ENCODE measurements at regions not wholly inside any gene's neighbourhood (a gene's known extent, or its start where the extent isn't known, plus 50 kb on each side); places are given as distances from the start of the nearest gene placed in this dataset.

DNA sequence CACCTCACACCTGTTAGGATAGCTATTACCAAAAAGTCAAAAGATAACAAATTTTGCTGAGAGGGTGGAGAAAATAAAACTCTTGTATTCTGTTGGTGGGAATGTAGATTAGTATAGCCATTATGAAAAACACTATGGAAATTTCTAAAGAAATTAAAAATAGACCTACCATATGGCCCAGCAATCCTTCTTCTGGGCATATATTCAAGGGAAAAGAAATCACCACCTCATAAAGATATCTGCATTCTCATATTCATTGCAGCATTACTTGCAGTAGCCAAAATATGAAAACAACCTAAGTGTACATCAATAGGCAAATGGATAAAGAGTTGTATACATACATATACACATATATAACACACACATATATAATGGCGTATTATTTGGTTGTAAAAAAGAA is 791.6 kb upstream of the RGS18 start:
- H3K27ac ChIP-seq: no peak overlapping the region
- TF ChIP-seq, protein P1, sequence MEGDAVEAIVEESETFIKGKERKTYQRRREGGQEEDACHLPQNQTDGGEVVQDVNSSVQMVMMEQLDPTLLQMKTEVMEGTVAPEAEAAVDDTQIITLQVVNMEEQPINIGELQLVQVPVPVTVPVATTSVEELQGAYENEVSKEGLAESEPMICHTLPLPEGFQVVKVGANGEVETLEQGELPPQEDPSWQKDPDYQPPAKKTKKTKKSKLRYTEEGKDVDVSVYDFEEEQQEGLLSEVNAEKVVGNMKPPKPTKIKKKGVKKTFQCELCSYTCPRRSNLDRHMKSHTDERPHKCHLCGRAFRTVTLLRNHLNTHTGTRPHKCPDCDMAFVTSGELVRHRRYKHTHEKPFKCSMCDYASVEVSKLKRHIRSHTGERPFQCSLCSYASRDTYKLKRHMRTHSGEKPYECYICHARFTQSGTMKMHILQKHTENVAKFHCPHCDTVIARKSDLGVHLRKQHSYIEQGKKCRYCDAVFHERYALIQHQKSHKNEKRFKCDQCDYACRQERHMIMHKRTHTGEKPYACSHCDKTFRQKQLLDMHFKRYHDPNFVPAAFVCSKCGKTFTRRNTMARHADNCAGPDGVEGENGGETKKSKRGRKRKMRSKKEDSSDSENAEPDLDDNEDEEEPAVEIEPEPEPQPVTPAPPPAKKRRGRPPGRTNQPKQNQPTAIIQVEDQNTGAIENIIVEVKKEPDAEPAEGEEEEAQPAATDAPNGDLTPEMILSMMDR (IDR thresholded peaks at IDR 0.05): no peak

DNA sequence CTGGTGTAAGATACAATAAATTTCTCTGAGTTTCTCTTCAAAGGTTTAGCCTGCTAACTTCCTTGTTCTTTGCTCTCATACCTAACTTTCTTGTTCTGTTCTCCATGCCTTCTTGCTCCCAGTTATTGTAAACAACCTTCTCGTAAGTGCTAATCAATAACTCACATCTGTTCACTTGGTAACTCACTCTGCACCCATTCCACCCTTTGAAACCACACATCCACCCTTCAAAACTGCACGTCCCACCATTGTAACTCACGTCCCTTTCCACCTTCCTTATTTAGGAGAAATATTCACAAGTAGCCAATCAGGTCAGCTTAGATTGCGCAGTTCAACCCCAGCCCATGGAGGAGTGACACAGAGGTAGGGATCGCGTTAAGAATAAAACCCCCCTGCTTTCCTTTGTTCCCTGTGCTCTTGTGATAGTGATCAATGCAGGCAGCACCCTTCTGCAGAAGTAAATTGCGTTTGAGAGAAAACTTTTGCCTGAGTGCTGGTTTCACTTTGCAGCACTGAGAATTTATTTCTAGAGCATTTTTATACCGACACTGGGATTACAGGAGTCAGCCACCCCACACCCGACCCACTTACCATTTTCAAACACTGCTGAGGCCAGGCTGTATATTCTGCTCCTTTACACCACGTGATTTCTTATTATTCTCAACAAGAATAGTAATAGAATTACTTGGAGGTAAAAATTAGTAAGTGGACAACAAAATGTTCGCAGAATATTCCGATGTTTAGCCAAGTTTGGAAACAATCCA is 789.2 kb upstream of the RGS18 start:
- no peak overlapping the region for H3K27ac ChIP-seq
- TF ChIP-seq, protein P1 (IDR thresholded peaks at IDR 0.05): no peak
- no peak for TF ChIP-seq ZFX (IDR thresholded peaks at IDR 0.05; ENCODE audit: borderline replicate concordance)

DNA sequence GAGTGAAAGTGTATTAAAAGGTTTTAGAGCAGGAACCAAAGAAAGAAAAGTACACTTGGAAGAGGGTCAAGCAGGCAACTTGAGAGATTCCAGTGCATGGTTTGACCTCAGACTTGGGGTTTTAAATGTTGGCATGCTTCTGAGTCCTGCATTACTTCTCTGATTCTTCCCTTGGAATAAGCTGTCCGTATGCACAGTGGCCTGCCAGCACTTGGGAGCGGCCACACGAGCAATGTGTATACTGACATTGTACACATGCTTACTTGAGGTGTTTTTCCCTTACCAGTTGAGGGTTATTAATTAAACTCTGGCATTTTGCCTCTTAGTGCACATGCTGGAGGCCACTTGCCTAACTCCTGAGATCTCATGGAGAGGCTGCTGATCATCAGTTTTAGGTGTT is 786.6 kb upstream of the RGS18 start:
- TF ChIP-seq, protein P1 (IDR thresholded peaks at IDR 0.05): no peak
- TF ChIP-seq ZFX (IDR thresholded peaks at IDR 0.05; ENCODE audit: borderline replicate concordance): no peak
- H3K27ac ChIP-seq: no peak overlapping the region

DNA sequence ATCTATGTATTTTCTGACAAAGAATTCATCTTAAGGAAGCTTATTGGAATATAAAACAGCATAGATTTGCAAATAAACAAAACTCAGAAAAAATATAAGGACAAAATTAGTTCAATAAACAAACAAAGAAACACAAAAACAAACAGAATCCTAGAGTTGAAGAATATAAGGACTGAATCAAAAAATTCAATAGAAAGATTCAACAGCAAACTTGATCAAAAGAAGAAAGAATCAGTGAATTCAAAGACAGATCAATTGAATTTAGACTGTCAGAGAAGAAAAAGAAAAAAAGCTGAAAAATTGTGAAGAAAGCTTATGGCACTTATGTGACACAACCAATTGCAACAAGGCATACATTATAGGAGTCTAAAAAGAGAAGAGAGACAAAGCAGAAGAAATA is 770.0 kb upstream of the RGS18 start:
- TF ChIP-seq, protein P1 (IDR thresholded peaks at IDR 0.05): no peak
- TF ChIP-seq ZFX (IDR thresholded peaks at IDR 0.05; ENCODE audit: borderline replicate concordance): no peak
- H3K27ac ChIP-seq: no peak overlapping the region

DNA sequence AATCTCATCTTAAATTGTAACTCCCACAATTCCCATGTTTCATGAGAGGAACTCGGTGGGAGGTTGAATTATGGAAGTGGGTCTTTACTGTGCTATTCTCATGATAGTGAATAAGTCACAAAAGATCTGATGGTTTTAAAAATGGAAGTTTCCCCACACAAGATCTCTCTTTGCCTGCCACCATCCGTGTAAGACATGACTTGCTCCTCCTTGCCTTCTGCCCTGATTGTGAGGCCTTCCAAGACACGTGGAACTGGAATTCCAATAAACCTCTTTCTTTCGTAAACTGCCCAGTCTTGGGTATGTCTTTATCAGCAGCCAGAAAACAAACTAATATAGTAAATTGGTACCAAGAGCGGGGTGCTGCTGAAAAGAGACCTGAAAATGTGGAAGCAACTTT is 761.6 kb upstream of the RGS18 start:
- H3K27ac ChIP-seq: no peak overlapping the region
- TF ChIP-seq, protein P1 (IDR thresholded peaks at IDR 0.05): no peak
- no peak for TF ChIP-seq ZFX (IDR thresholded peaks at IDR 0.05; ENCODE audit: borderline replicate concordance)

DNA sequence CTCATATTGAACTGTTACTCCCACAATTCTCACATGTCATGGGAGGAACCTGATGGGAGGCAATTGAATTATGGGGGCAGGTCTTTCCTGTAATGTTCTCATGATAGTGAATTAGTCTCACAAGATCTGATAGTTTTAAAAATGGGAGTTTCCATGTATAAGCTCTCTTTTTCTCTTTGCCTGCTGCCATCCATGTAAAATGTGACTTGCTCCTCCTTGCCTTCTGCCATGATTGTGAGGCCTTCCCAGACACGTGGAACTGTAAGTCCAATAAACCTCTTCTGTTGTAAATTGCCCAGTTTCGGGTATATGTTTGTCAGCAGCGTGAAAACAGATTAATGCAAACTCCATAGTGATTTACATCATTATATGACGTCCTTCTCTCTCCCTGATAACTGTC is 759.7 kb upstream of the RGS18 start:
- TF ChIP-seq, protein P1 (IDR thresholded peaks at IDR 0.05): no peak
- TF ChIP-seq ZFX (IDR thresholded peaks at IDR 0.05; ENCODE audit: borderline replicate concordance): no peak
- no peak overlapping the region for H3K27ac ChIP-seq

DNA sequence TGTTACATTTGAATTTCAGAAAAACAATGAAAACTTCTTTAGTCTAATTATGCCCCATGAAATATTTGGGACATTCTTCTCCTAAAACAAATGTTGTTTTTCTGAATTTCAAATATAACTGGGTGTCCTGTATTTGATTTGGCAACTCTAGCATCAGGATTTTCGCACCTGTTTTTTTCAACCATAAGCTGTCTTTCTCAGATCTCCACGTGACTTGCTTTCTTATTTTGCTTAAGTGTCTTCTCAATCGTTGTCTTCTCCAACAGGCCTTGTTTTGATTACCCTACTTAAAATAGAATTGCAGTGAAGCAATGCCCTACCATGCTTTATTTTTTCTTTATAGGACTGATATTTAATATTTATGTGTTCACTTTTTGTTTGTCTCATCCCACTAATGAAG is 752.8 kb upstream of the RGS18 start:
- H3K27ac ChIP-seq: no peak overlapping the region
- no peak for TF ChIP-seq ZFX (IDR thresholded peaks at IDR 0.05; ENCODE audit: borderline replicate concordance)
- TF ChIP-seq, protein P1 (IDR thresholded peaks at IDR 0.05): no peak

Measured in 22Rv1 (cell line).